NCI-H2196 (cell line): ENCODE measurements at regions not wholly inside any gene's neighbourhood (a gene's known extent, or its start where the extent isn't known, plus 50 kb on each side); places are given as distances from the start of the nearest gene placed in this dataset.

Source experiments
- DNase-seq: peaks from one replicate; lab custom pipeline; 2025; ENCODE audit not compliant: unreplicated experiment; lab: John Stamatoyannopoulos, UW

DNA sequence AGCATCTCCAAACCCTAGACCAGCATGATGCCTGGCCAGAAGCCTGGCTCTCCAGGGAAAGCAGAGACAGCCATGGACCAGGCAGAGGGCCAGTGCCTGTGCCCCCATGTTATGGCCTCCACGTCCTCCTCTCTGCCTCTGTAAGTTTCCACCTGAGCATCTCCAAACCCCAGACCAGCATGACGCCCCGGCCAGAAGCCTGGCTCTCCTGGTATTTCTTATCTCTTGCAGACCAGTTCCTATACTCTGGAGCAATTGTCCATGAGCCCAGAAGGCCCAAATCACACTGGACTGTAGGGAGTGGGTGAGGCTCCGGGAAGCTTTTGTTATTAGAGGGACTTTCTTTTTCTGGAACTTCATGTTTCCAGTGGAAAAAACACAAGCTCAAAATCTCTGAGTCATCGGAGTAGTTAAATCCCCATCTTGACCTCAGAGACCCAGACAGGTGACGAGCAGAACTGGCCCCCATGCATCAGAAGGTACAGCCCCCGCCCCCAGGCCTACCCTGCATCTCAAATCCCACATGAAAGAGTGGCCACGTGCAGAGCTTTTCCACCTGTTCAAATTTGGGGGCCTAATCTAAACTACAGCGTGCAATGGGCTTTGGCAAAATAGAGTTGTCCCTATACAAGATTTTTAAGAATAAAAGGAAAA, 110.2 kb upstream of the FOXQ1 start:
- no peak for DNase-seq

- DNase-seq = no peak
These were observed 111.3 kb upstream of the FOXQ1 start for GRCh38 chr6:1200409-1201101.

DNA sequence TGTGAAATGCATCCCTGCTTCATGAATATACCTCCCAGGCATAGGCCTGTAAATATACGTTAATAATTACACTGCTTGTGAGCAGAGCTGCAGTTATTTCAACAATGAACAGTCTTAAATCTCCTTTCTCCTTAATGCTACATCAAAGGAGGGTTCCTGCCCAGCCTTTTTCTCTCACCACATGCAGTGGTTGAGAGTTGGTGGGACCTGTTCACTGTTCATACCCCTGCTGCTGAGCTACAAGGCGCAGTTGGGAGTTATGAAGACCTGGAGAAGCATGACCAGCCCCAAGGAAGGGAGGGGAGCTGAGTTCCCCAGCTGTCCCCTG, 111.9 kb upstream of the FOXQ1 start:
- no peak for DNase-seq

- DNase-seq = no peak
These were observed 114.6 kb upstream of the FOXQ1 start for GRCh38 chr6:1197309-1197708.

DNA sequence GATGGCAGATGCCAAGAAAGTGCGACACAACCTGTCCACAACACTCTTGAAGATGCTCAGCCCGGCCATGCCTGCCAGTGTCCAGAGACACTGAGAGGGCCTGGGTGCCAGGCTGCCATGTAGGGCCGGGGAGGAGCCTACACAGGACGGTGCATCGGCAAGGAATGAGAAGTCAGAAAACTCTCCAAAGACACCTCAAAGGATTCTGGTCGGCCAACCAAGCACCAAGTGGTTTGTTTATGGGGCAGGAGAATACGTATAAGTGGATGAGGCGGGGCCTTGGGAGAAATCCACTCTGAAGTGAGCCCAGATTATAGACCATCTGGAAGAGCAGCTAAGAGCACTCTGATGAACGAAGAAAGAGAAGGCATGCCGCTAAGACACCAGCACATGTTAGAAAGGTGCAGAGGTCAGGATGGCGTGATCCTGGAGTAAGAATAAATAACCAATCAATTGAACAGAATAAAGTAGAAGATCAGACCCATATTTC, 120.7 kb upstream of the FOXQ1 start:
- DNase-seq = no peak

DNA sequence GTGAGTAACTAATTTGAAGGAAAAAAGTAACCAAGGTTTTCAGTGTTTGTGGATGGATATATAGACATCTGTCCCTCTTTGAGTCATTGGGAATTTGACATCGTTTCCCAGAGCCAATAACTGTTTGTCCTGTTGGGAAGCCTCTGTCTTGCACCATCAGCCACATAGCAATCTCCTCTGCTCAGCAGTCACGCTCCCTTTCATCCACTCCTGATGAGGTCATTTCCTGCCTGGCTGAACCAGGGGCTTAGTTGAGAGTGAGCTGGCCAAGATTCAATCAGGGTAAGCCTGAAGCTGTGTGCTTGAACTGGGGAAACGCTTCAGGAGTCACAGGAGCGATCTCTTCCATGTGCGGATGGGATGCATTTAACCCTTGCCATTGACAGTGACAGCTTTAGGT, 121.5 kb upstream of the FOXQ1 start:
- no peak for DNase-seq

GRCh38 chr6:1188199-1188598, 123.7 kb upstream of the FOXQ1 start:
- DNase-seq = no peak

- DNase-seq = no peak
These were observed 124.4 kb upstream of the FOXQ1 start for GRCh38 chr6:1187293-1188131.

DNA sequence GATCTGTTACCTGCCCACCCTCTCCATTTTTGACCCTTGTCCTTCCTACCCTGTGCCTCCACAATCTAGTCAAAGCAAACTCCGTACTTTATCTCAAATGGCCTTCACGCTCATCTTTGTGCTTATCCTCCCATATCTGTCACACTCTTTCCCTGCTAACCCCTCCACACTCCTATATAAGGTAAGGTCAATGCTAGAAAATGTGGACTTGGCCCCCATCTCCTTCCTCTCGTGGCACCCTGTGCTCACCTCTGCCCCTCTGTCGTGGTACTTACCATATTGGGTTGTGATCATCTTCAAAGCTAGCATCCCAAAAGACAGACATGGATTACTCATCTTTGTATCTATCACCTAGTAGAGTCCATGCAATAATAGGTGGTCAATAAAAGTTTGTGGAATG, 127.6 kb upstream of the FOXQ1 start:
- no peak for DNase-seq

- DNase-seq = no peak
These were observed 129.0 kb upstream of the FOXQ1 start for GRCh38 chr6:1182722-1183521.

GRCh38 chr6:1181939-1182605, 129.8 kb upstream of the FOXQ1 start:
- DNase-seq = no peak

DNA sequence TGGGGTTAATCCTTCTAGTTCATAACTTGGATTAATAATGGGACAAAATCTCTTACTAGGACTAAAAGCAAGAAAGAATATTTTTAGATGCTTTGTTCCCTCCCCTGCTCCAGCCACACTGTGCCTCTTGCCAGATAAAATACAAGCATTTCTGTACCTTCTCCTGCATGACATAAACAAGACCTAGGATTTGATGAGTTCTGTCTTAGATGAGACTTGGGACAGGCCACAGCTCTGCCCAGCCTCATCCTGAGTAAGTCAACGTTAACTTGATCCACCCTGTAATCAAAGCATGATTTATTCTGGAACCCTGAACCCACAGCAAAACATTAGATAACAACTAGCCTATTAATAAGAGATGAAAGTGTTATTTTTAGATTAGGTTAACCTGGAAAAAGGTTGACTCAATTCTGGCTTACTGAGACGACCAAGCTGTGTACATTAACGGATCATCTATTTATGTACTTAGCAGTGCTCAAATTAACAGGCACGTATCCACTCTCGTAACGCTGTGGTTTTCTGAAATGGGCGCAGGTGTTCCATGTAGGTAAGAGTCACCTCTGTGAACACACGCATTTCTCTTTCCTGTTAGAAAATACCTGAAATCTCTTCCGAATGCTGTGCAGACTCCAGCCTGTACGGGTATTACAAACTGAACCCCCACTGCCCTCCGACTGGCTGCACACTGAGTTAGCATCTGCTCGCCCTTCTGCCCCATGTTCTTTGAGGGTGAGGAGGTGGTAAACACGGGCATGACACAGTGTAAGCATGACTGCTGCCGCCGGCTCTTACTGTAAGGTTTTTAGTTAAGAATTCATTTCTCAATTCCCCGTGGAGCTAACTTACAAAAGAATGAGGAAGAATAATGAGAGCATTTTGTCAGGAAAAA, 132.1 kb upstream of the FOXQ1 start:
- DNase-seq = no peak

GRCh38 chr6:1178590-1178989, 133.3 kb upstream of the FOXQ1 start:
- no peak for DNase-seq

DNA sequence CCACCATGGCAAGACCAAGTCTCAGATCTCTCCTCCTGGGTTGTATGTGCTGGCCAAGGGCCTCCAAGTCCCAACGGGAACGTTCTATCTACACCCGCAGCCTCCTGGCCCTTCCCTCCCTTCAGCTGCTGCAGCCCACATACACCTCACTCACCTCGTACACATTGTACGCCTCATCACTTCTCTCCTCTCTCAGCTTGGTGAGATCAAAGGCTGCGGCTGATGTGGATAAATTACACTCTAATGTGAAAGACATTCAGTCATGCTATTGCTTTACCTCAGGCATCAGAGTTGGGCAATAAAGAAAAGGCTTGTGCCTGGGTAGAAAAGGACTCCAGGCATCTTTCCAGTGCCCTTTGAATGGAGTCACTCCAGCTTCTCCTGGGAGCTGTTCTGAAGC, 135.3 kb upstream of the FOXQ1 start:
- DNase-seq = no peak

GRCh38 chr6:1175877-1176276, 136.0 kb upstream of the FOXQ1 start:
- DNase-seq = no peak

DNA sequence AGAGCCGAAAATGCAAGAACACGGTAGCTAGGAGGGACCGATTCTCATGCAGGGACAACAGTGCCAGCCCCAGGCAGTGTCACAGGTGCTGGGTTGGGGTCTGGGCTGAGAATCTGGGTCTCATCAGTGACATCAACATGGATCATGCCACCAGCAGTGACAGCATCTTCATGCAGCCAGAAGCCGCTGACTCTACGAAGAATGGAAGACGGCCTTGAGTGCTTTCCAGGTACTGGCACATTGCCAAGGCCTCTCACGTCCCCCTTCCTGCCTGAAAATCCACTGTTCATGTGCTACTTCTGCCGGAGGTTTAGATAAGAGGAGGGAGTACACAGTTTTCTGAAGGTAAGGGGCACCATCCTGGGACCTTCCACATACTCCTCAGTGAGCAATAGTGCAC, 141.1 kb upstream of the FOXQ1 start:
- no peak for DNase-seq

DNA sequence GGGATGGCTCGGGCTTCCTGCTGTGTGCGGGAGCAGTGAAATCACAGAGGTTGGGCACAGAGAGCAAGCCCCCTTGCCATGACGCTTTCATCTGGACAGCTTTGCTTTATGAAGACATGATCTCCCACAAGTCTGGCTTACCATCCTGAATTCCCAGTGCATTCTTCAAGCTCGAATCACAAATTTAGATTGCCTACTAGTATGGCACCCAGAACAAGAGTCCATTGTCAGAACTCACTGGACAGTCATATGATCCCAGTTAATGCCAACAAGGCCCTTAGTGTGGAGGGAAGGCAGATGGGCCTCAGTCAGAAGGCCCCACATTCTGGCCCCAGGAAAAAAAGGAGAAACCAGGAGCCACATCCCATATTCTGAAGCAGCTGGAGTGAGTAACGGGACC, 147.3 kb upstream of the FOXQ1 start:
- DNase-seq = no peak

DNA sequence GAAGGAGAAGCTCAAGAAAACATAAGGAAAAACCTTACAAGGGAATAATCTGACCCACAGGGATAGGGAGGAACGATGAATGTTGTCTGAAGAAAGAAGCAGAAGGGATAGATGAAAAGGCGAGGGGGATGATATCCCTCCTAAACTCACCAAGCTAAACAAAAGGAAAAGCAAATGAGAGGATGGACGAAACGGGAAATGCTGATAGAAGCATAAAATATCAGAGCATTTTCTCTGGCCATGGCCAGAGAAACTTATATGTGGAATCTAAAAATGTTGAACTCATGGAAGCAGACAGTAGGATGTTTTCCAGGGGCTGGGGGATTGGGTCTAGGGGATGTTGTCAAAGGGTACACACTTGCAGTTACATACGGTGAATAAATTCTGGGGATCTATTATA, 148.4 kb upstream of the FOXQ1 start:
- DNase-seq = no peak

- DNase-seq = no peak
These were observed 149.3 kb upstream of the FOXQ1 start for GRCh38 chr6:1162367-1163275.
